Ectodermal cell (in vitro differentiated cells): ENCODE measurements at regions not wholly inside any gene's neighbourhood (a gene's known extent, or its start where the extent isn't known, plus 50 kb on each side); places are given as distances from the start of the nearest gene placed in this dataset.
"Not testable (repeated sequence)": the region's sequence is repeated elsewhere in the genome, so short reads cannot be mapped to it uniquely, and the experiment has no call there.

Experiments used
- H3K27ac ChIP-seq: 2 replicates; pipeline ENCODE4 v1.7.0; 2013; ENCODE audit warnings: mild to moderate bottlenecking, low read depth, low read length; ENCODE audit not compliant: insufficient read depth, poor library complexity, severe bottlenecking
- H3K27me3 ChIP-seq: 2 replicates; pipeline ENCODE4 v1.7.0; 2013; ENCODE audit warnings: mild to moderate bottlenecking, low read length; ENCODE audit not compliant: insufficient read depth, control insufficient read depth, poor library complexity, severe bottlenecking
- H3K36me3 ChIP-seq: one replicate; pipeline ENCODE4 v1.7.0; 2013; ENCODE audit warnings: low read length; ENCODE audit not compliant: control insufficient read depth, insufficient read depth
- H3K4me1 ChIP-seq: one replicate; pipeline ENCODE4 v1.7.0; 2013; ENCODE audit warnings: low read length; ENCODE audit not compliant: control insufficient read depth, insufficient read depth
- H3K4me3 ChIP-seq: 2 replicates; pipeline ENCODE4 v1.7.0; 2013; ENCODE audit warnings: low read depth, low read length, control low read depth; ENCODE audit not compliant: insufficient read depth
- H3K9me3 ChIP-seq: 2 replicates; pipeline ENCODE4 v1.7.0; 2013; ENCODE audit warnings: mild to moderate bottlenecking, low read length, moderate library complexity; ENCODE audit not compliant: control insufficient read depth
- WGBS, 2 experiments: methylation state at CpG; one replicate each; pipeline ENCODE4 v1.1.7; 2013; ENCODE audit warnings: missing lambda C conversion rate in 2 of 2; 5-methylcytosine and 5-hydroxymethylcytosine counted together

DNA sequence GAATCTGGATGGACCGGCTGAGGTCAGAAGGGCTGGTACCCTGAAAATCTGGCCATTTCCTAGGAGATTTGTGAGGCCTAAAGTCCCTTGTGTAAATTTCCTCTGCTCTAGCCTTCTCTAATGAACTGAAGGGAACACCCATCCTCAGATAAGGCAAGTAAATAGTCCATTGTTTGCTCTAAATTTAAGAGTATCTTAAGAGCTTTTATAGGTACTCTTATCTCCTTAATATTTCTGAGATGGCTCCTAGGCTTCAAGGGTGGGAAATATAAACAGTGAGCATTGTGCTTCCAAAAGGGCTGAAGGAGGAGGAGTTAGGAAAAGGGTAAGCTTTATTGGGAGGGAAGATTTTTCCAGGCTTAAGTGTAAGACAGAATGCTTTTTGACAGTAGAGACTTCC is 148.7 kb upstream of the EDNRB start:
- no peak overlapping the region for H3K27ac ChIP-seq
- H3K36me3 ChIP-seq: no peaks in the 10 kb centered on the region
- H3K27me3 ChIP-seq: no peaks in the 10 kb centered on the region
- no peaks in the 10 kb centered on the region for H3K4me1 ChIP-seq
- 92 to 95% methylated on average over 1 of the region's 1 CpG for WGBS, 2 experiments
- H3K9me3 ChIP-seq: no peaks in the 10 kb centered on the region
- no peak overlapping the region for H3K4me3 ChIP-seq

GRCh38 chr13:78065141-78065540 is 146.5 kb upstream of the EDNRB start:
- Histone ChIP-seq H3K4me1 (no peaks in the 10 kb centered on the region), H3K27me3 (no peaks in the 10 kb centered on the region), H3K36me3 (no peaks in the 10 kb centered on the region), H3K4me3 (no peak overlapping the region), H3K9me3 (no peaks in the 10 kb centered on the region), H3K27ac (no peak overlapping the region)
- 89 to 100% methylated on average over 1 of the region's 3 CpGs for WGBS, 2 experiments

GRCh38 chr13:78061806-78062205 is 143.2 kb upstream of the EDNRB start:
- H3K36me3 ChIP-seq: no peaks in the 10 kb centered on the region
- no peaks in the 10 kb centered on the region for H3K4me1 ChIP-seq
- no peak overlapping the region for H3K4me3 ChIP-seq
- H3K9me3 ChIP-seq: no peaks in the 10 kb centered on the region
- 92 to 94% methylated on average over 5 of the region's 5 CpGs for WGBS, 2 experiments
- no peaks in the 10 kb centered on the region for H3K27me3 ChIP-seq
- no peak overlapping the region for H3K27ac ChIP-seq

DNA sequence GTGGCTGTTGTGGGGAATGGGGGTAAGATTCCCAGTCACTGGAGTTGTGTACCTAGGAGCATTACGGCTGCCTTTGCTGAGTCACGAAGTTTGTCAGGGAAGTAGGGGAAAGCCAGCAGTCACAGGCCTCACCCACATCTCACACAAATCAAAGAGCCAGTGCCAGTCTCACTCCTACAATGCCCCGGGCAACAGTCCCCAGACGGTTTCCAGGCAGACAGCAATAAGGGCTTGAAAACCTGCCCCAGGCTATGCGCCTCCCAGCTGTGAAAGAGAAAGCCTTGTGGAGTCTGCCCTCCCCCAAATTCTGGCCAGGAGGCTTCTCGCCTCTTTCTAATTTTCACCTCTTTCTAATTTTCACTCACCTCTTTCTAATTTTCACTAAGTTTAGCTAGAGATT is 142.3 kb upstream of the EDNRB start:
- H3K9me3 ChIP-seq: no peaks in the 10 kb centered on the region
- 87 to 88% methylated on average over 6 of the region's 6 CpGs for WGBS, 2 experiments
- no peaks in the 10 kb centered on the region for H3K4me1 ChIP-seq
- H3K36me3 ChIP-seq: no peaks in the 10 kb centered on the region
- no peaks in the 10 kb centered on the region for H3K27me3 ChIP-seq
- H3K4me3 ChIP-seq: no peak overlapping the region
- H3K27ac ChIP-seq: no peak overlapping the region

DNA sequence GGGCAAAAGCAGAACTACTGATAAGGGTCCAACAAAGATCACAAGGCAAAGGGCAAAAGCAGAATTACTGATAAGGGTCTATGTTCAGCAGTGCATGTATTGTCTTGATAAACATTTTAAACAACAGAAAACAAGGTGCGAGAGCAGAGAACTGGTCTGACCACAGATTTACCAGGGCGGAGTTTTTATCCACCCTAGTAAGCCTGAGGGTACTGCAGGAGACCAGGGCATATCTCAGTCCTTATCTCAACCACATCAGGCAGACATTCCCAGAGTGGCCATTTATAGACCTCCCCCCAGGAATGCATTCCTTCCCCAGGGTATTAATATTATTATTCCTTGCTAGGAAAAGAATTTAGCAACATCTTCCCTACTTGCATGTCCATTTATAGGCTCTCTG is 138.2 kb upstream of the EDNRB start:
- H3K4me1 ChIP-seq, H3K27ac ChIP-seq, H3K27me3 ChIP-seq, H3K9me3 ChIP-seq, H3K36me3 ChIP-seq, H3K4me3 ChIP-seq: not testable (repeated sequence)
- 95 to 98% methylated on average over 2 of the region's 2 CpGs for WGBS, 2 experiments

- no peaks in the 10 kb centered on the region for H3K4me1 ChIP-seq
- WGBS, 2 experiments: 93 to 97% methylated on average over 2 to 3 of the region's 3 CpGs
Observed at GRCh38 chr13:78054157-78054556, 135.5 kb upstream of the EDNRB start.

DNA sequence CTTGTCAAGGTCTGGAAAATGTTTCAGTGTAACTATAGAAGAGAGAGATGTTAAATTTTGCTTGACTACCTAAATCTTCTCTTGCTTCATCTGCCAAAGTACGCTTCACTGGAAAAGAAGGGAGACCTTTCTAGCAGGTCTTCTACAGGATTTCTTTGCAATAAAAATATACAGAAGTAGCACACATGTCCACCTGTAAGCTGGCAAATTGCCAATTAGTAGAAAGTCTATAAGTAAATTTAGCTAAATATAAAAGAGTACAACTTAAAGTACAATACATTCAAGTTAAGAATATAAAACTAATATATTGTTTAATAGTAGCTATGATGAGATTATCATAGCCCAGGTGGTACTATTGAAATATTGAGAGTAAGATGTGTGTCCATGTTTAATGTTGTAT is 128.5 kb upstream of the EDNRB start:
- Histone ChIP-seq H3K36me3 (no peaks in the 10 kb centered on the region), H3K27ac (no peak overlapping the region), H3K9me3 (no peaks in the 10 kb centered on the region), H3K4me1 (no peaks in the 10 kb centered on the region), H3K4me3 (no peak overlapping the region), H3K27me3 (no peaks in the 10 kb centered on the region)
- 92 to 100% methylated on average over 1 of the region's 1 CpG for WGBS, 2 experiments

More at GRCh38 chr13:78054157-78054556, 135.5 kb upstream of the EDNRB start:
- Histone ChIP-seq H3K4me3 (no peak overlapping the region), H3K9me3 (no peaks in the 10 kb centered on the region), H3K36me3 (no peaks in the 10 kb centered on the region), H3K27me3 (no peaks in the 10 kb centered on the region), H3K27ac (no peak overlapping the region)

DNA sequence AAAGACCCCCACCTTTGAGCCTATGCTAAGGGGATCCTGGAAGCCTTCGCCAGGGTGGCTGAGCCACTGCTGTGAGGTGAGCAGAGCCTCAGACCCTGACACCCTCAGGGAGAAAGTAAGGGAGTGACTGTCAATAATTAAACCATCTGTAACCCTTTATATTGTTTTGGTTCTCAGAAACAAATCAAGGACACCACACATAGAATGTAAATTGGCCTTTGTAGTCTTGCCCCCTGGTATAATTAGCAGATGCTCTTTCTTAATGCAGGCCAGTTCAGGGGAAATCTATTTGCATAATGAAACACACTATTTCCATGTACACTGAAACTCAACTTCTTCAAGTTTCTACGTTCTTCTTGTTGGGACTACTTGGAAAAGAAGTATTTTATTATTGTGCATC is 127.7 kb upstream of the EDNRB start:
- Histone ChIP-seq H3K9me3 (no peaks in the 10 kb centered on the region), H3K27me3 (no peaks in the 10 kb centered on the region), H3K27ac (no peak overlapping the region), H3K4me3 (no peak overlapping the region), H3K4me1 (no peaks in the 10 kb centered on the region), H3K36me3 (no peaks in the 10 kb centered on the region)
- WGBS, 2 experiments: 78 to 83% methylated on average over 1 of the region's 2 CpGs

DNA sequence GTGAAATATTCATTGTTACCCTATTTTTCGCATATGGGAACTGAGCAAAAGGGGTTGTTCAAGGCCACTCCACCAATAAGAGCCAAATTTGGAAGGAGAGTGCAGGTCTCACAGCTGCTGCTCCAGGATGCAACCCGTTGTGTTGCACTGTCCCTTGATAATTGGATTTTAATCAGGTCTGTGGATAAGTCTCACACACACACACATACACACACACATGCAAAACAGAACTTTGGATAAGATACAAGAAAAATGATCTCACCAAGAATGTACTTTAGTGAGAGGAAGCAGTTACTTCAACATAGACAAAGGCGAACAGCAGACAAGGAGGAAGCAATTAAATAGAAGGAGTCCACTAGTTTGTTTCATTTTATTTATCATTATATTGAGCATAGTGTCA is 127.3 kb upstream of the EDNRB start:
- no peak overlapping the region for H3K27ac ChIP-seq
- 50 to 65% methylated on average over 2 to 3 of the region's 3 CpGs for WGBS, 2 experiments
- no peaks in the 10 kb centered on the region for H3K27me3 ChIP-seq
- H3K9me3 ChIP-seq: no peaks in the 10 kb centered on the region
- H3K4me1 ChIP-seq: no peaks in the 10 kb centered on the region
- no peaks in the 10 kb centered on the region for H3K36me3 ChIP-seq
- no peak overlapping the region for H3K4me3 ChIP-seq

DNA sequence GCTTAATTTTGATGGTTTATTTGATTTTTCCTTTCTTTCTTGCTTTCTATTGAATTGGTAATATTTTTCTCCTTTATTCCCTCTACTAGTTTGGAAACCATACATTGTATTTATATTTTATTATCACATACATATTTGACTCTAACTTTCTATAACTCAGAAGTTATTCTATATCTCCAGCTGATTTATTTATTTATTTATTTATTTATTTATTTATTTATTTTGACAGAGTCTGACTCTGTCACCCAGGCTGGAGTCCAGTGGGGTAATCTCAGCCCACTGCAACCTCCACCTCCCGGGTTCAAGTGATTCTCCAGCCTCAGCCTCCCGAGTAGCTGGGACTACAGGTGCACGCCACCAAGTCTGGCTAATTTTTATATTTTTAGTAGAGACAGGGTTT is 122.7 kb upstream of the EDNRB start:
- H3K4me1 ChIP-seq, H3K9me3 ChIP-seq, H3K36me3 ChIP-seq, H3K4me3 ChIP-seq, H3K27me3 ChIP-seq, H3K27ac ChIP-seq: not testable (repeated sequence)
- 88 to 90% methylated on average over 3 of the region's 3 CpGs for WGBS, 2 experiments

GRCh38 chr13:78040205-78040830 is 121.7 kb upstream of the EDNRB start:
- Histone ChIP-seq H3K36me3 (no peaks in the 10 kb centered on the region), H3K27me3 (no peaks in the 10 kb centered on the region), H3K9me3 (no peaks in the 10 kb centered on the region), H3K4me1 (peaks cover 3% of the 10 kb centered on the region), H3K4me3 (no peak overlapping the region), H3K27ac (no peak overlapping the region)
- 91 to 95% methylated on average over 3 of the region's 4 CpGs for WGBS, 2 experiments
